ENCODE measurements at regions not wholly inside any gene's neighbourhood (a gene's known extent, or its start where the extent isn't known, plus 50 kb on each side); places are given as distances from the start of the nearest gene placed in this dataset.

- Histone ChIP-seq H3K9me3 (ENCODE audit: insufficient read depth, low read length, severe bottlenecking) (no peaks in the 10 kb centered on the region), H3K4me1 (ENCODE audit: insufficient read depth, low read length) (no peaks in the 10 kb centered on the region), H3K27ac (ENCODE audit: low read length) (no peak overlapping the region), H3K79me2 (ENCODE audit: insufficient read depth, low read length) (no peaks in the 10 kb centered on the region), H3K4me2 (ENCODE audit: insufficient read depth, low read length) (no peak overlapping the region), H3K9ac (ENCODE audit: low read depth, low read length) (no peak overlapping the region), H3K4me3 (ENCODE audit: low read depth in 1 of 2, low read length in 2 of 2) (no peak overlapping the region), H3K27me3 (ENCODE audit: insufficient read depth, low read length, poor library complexity) (no peaks in the 10 kb centered on the region), H4K20me1 (ENCODE audit: insufficient read depth, low read length) (peaks cover 20% of the 10 kb centered on the region), H2AFZ (ENCODE audit: low read depth, low read length) (no peak overlapping the region), H3K36me3 (ENCODE audit: insufficient read depth, low read length) (peaks cover 83% of the 10 kb centered on the region)
- DNase-seq (no peak), ATAC-seq (ENCODE audit: insufficient read depth, low read depth) (no peak)
- TF ChIP-seq, protein P1, sequence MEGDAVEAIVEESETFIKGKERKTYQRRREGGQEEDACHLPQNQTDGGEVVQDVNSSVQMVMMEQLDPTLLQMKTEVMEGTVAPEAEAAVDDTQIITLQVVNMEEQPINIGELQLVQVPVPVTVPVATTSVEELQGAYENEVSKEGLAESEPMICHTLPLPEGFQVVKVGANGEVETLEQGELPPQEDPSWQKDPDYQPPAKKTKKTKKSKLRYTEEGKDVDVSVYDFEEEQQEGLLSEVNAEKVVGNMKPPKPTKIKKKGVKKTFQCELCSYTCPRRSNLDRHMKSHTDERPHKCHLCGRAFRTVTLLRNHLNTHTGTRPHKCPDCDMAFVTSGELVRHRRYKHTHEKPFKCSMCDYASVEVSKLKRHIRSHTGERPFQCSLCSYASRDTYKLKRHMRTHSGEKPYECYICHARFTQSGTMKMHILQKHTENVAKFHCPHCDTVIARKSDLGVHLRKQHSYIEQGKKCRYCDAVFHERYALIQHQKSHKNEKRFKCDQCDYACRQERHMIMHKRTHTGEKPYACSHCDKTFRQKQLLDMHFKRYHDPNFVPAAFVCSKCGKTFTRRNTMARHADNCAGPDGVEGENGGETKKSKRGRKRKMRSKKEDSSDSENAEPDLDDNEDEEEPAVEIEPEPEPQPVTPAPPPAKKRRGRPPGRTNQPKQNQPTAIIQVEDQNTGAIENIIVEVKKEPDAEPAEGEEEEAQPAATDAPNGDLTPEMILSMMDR (IDR thresholded peaks at IDR 0.05; ENCODE audit: borderline replicate concordance, extremely low read depth, low read length, poor library complexity, severe bottlenecking), result no peak
- TF ChIP-seq EZH2 (IDR thresholded peaks at IDR 0.05; ENCODE audit: borderline replicate concordance, low read depth, low read length, severe bottlenecking), result no peak
These were observed 133.4 kb downstream of the RFLNA start for GRCh38 chr12:124428136-124428791.

- H3K9me3 ChIP-seq (ENCODE audit: insufficient read depth, low read length, severe bottlenecking), result no peaks in the 10 kb centered on the region
- no peak overlapping the region for H3K4me3 ChIP-seq (ENCODE audit: low read depth in 1 of 2, low read length in 2 of 2)
- peaks cover 10% of the 10 kb centered on the region for H4K20me1 ChIP-seq (ENCODE audit: insufficient read depth, low read length)
- no peaks in the 10 kb centered on the region for H3K4me1 ChIP-seq (ENCODE audit: insufficient read depth, low read length)
- no peak for TF ChIP-seq EZH2 (IDR thresholded peaks at IDR 0.05; ENCODE audit: borderline replicate concordance, low read depth, low read length, severe bottlenecking)
- TF ChIP-seq, protein P1 (IDR thresholded peaks at IDR 0.05; ENCODE audit: borderline replicate concordance, extremely low read depth, low read length, poor library complexity, severe bottlenecking), result no peak
- DNase-seq (no peak), ATAC-seq (ENCODE audit: insufficient read depth, low read depth) (no peak)
- no peaks in the 10 kb centered on the region for H3K79me2 ChIP-seq (ENCODE audit: insufficient read depth, low read length)
- H3K4me2 ChIP-seq (ENCODE audit: insufficient read depth, low read length), result no peak overlapping the region
- no peaks in the 10 kb centered on the region for H3K27me3 ChIP-seq (ENCODE audit: insufficient read depth, low read length, poor library complexity)
- no peak overlapping the region for H3K9ac ChIP-seq (ENCODE audit: low read depth, low read length)
- H3K36me3 ChIP-seq (ENCODE audit: insufficient read depth, low read length), result peaks cover 90% of the 10 kb centered on the region
- H2AFZ ChIP-seq (ENCODE audit: low read depth, low read length), result no peak overlapping the region
- no peak overlapping the region for H3K27ac ChIP-seq (ENCODE audit: low read length)
These were observed 132.0 kb downstream of the RFLNA start for GRCh38 chr12:124426594-124427555.

- Histone ChIP-seq H3K27ac (ENCODE audit: low read length) (no peak overlapping the region), H3K9ac (ENCODE audit: low read depth, low read length) (no peak overlapping the region), H4K20me1 (ENCODE audit: insufficient read depth, low read length) (peaks cover 11% of the 10 kb centered on the region; the same call in 1 of the 2 replicates), H3K4me2 (ENCODE audit: insufficient read depth, low read length) (no peak overlapping the region), H3K4me1 (ENCODE audit: insufficient read depth, low read length) (no peaks in the 10 kb centered on the region), H3K36me3 (ENCODE audit: insufficient read depth, low read length) (peaks cover 92% of the 10 kb centered on the region), H3K4me3 (ENCODE audit: low read depth in 1 of 2, low read length in 2 of 2) (no peak overlapping the region), H3K9me3 (ENCODE audit: insufficient read depth, low read length, severe bottlenecking) (no peaks in the 10 kb centered on the region), H3K79me2 (ENCODE audit: insufficient read depth, low read length) (no peaks in the 10 kb centered on the region), H2AFZ (ENCODE audit: low read depth, low read length) (no peak overlapping the region), H3K27me3 (ENCODE audit: insufficient read depth, low read length, poor library complexity) (no peaks in the 10 kb centered on the region)
- no peak for DNase-seq
- no peak for TF ChIP-seq EZH2 (IDR thresholded peaks at IDR 0.05; ENCODE audit: borderline replicate concordance, low read depth, low read length, severe bottlenecking)
- TF ChIP-seq, protein P1 (IDR thresholded peaks at IDR 0.05; ENCODE audit: borderline replicate concordance, extremely low read depth, low read length, poor library complexity, severe bottlenecking), result no peak
- ATAC-seq (ENCODE audit: insufficient read depth, low read depth), result no peak
These were observed 130.8 kb downstream of the RFLNA start for GRCh38 chr12:124425667-124426066.
